ENCODE measurements at regions not wholly inside any gene's neighbourhood (a gene's known extent, or its start where the extent isn't known, plus 50 kb on each side); places are given as distances from the start of the nearest gene placed in this dataset.

GRCh38 chr3:68467465-68467864, 464.9 kb downstream of the TAFA4 start:
- DNase-seq (ENCODE audit: low read depth in 2 of 2), result no peak

GRCh38 chr3:68458581-68458980, 473.8 kb downstream of the TAFA4 start:
- DNase-seq (ENCODE audit: low read depth in 2 of 2), result no peak

- DNase-seq (ENCODE audit: low read depth in 2 of 2), result no peak
Observed at GRCh38 chr3:68448510-68449383, 483.6 kb downstream of the TAFA4 start.

- no peak for DNase-seq (ENCODE audit: low read depth in 2 of 2)
Observed at GRCh38 chr3:68447885-68448284, 484.5 kb downstream of the TAFA4 start.

- DNase-seq (ENCODE audit: low read depth in 2 of 2), result no peak
Observed at GRCh38 chr3:68441054-68441453, 491.3 kb downstream of the TAFA4 start.

GRCh38 chr3:68436619-68437401, 495.5 kb downstream of the TAFA4 start:
- DNase-seq (ENCODE audit: low read depth in 2 of 2), result no peak

- no peak for DNase-seq (ENCODE audit: low read depth in 2 of 2)
Observed at GRCh38 chr3:68428495-68428894, 503.9 kb downstream of the TAFA4 start.

- no peak for DNase-seq (ENCODE audit: low read depth in 2 of 2)
Observed at GRCh38 chr3:68424796-68425460, 507.4 kb downstream of the TAFA4 start.

- no peak for DNase-seq (ENCODE audit: low read depth in 2 of 2)
Observed at GRCh38 chr3:68408626-68409025, 523.7 kb downstream of the TAFA4 start.

GRCh38 chr3:68403741-68404140, 528.6 kb downstream of the TAFA4 start:
- DNase-seq (ENCODE audit: low read depth in 2 of 2), result no peak

GRCh38 chr3:68402235-68402918, 530.0 kb downstream of the TAFA4 start:
- no peak for DNase-seq (ENCODE audit: low read depth in 2 of 2)

- DNase-seq (ENCODE audit: low read depth in 2 of 2), result no peak
Observed at GRCh38 chr3:68378631-68379030, 553.7 kb downstream of the TAFA4 start.

GRCh38 chr3:68373727-68374126, 558.6 kb downstream of the TAFA4 start:
- DNase-seq (ENCODE audit: low read depth in 2 of 2), result no peak

- no peak for DNase-seq (ENCODE audit: low read depth in 2 of 2)
Observed at GRCh38 chr3:68363796-68364195, 568.6 kb downstream of the TAFA4 start.

GRCh38 chr3:68360492-68360891, 571.9 kb downstream of the TAFA4 start:
- no peak for DNase-seq (ENCODE audit: low read depth in 2 of 2)

- no peak for DNase-seq (ENCODE audit: low read depth in 2 of 2)
Observed at GRCh38 chr3:68345781-68346180, 586.6 kb downstream of the TAFA4 start.

- no peak for DNase-seq (ENCODE audit: low read depth in 2 of 2)
Observed at GRCh38 chr3:68342426-68342825, 589.9 kb downstream of the TAFA4 start.

GRCh38 chr3:68336042-68336441, 596.3 kb downstream of the TAFA4 start:
- no peak for DNase-seq (ENCODE audit: low read depth in 2 of 2)

- no peak for DNase-seq (ENCODE audit: low read depth in 2 of 2)
Observed at GRCh38 chr3:68334367-68334986, 597.9 kb downstream of the TAFA4 start.

- DNase-seq (ENCODE audit: low read depth in 2 of 2), result no peak
Observed at GRCh38 chr3:68328049-68328448, 604.3 kb downstream of the TAFA4 start.

- no peak for DNase-seq (ENCODE audit: low read depth in 2 of 2)
Observed at GRCh38 chr3:68315964-68316363, 616.4 kb downstream of the TAFA4 start.
